ENCODE measurements at regions not wholly inside any gene's neighbourhood (a gene's known extent, or its start where the extent isn't known, plus 50 kb on each side); places are given as distances from the start of the nearest gene placed in this dataset.
A peak's percentile ranks its signal among the peaks of the same experiment; 100 is the strongest.
"Not testable (repeated sequence)": the region's sequence is repeated elsewhere in the genome, so short reads cannot be mapped to it uniquely, and the experiment has no call there.

DNA sequence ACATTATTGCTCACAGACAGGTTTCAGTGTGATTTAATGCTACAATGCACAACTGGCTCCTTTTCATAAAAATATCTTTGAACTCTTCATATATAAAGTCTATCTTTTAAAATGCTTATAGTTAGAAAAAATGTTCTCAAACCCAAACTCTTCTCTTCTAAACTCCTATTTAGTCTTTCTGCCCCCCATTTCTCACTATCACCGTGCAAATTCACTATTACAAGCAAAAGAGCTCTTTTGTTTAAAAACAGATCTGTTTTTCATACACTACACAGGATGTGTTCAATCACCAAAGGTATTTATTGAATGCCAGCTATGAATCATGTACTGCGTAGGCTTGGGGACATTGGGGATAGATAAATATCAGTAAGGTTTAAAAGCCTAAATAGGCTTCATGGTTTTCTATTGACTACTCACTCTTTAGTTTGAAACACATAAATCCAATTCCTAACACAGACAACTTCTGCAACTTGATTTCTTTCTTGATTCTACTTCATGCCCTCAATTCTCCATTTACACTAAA is 692.3 kb downstream of the C12orf50 start:
- WGBS, 2 experiments (ENCODE audit: low coverage in 1 of 2, low lambda C conversion rate in 2 of 2, missing lambda C conversion rate in 2 of 2) = 22 to 32% methylated on average over 2 of the region's 2 CpGs
- Histone ChIP-seq H3K4me2 (ENCODE audit: unreplicated experiment) (no peak overlapping the region), H3K27ac (no peak overlapping the region)

DNA sequence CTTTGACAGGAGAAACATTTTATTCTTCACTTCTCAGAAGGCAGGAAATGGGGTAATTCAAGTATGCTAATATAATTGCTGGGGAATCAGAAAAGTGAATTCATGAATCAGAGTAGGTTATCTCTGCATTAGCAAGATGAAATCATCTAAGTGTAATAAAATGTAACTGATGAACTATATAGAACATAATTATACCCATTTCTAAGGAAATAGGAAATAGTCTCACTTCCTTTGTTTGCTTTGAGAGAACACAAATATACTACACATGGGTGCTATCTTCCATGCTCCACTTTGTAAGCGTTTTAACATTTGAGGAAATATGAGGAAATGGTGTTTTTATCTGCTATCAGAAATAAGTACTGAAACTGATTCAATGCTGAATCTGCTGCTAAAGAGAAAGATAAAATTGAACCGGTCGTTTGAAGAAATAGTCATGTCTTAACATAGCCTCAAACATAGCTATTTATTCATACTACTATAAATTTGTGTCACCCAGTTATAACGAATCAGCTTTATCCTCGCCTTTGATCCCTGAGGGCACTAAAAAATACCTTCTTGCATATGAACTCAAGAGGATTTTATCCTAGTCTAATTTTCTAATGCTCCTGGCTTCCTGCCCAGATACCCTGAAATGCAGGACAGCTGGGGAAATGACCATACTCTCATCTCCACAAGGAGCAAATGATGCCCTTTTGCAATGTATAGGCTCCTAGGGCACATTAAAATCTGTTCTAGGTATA is 696.0 kb downstream of the C12orf50 start:
- H3K4me1 ChIP-seq (ENCODE audit: insufficient read depth) = peaks cover 6% of the 10 kb centered on the region; the same call in 1 of the 2 replicates
- no peaks in the 10 kb centered on the region for H4K20me1 ChIP-seq (ENCODE audit: insufficient read depth)
- no peaks in the 10 kb centered on the region for H3K9me3 ChIP-seq (ENCODE audit: low read depth)
- H3F3A ChIP-seq (ENCODE audit: insufficient read depth) = no peaks in the 10 kb centered on the region
- H3K79me2 ChIP-seq (ENCODE audit: insufficient read depth) = no peaks in the 10 kb centered on the region
- WGBS, 2 experiments (ENCODE audit: low coverage in 1 of 2, low lambda C conversion rate in 2 of 2, missing lambda C conversion rate in 2 of 2) = 45 to 47% methylated on average over 5 of the region's 5 CpGs
- H3K27ac ChIP-seq = no peak overlapping the region
- no peak overlapping the region for H3K9ac ChIP-seq
- H3K4me2 ChIP-seq (ENCODE audit: unreplicated experiment) = no peak overlapping the region
- in situ Hi-C loops (cut with MboI) = no loop called here
- no peak overlapping the region for H2AFZ ChIP-seq
- TF ChIP-seq EZH2 (IDR thresholded peaks at IDR 0.05; ENCODE audit: insufficient read depth, poor library complexity, severe bottlenecking) (no peak), EZH2phosphoT487 (IDR thresholded peaks at IDR 0.05; ENCODE audit: insufficient read depth, low read depth) (no peak)
- H3K27me3 ChIP-seq (replicated peaks; ENCODE audit: insufficient read depth) = no peaks in the 10 kb centered on the region
- no peak overlapping the region for H3K4me3 ChIP-seq
- no peak for DNase-seq
- H3K36me3 ChIP-seq (ENCODE audit: low read depth) = no peaks in the 10 kb centered on the region
- H3K9me2 ChIP-seq (ENCODE audit: insufficient read depth) = no peaks in the 10 kb centered on the region; the same call in 1 of the 2 replicates

More for the DNA sequence above, 692.3 kb downstream of the C12orf50 start:
- no peak for DNase-seq
- Histone ChIP-seq H3K9ac (no peak overlapping the region), H2AFZ (peak overlapping the region; percentile 30; the same call in 1 of the 2 replicates), H3K9me2 (ENCODE audit: insufficient read depth) (no peaks in the 10 kb centered on the region; the same call in 1 of the 2 replicates), H3F3A (ENCODE audit: insufficient read depth) (no peaks in the 10 kb centered on the region), H3K27me3 (replicated peaks; ENCODE audit: insufficient read depth) (no peaks in the 10 kb centered on the region), H3K9me3 (ENCODE audit: low read depth) (no peaks in the 10 kb centered on the region), H4K20me1 (ENCODE audit: insufficient read depth) (no peaks in the 10 kb centered on the region), H3K4me3 (no peak overlapping the region), H3K79me2 (ENCODE audit: insufficient read depth) (no peaks in the 10 kb centered on the region), H3K36me3 (ENCODE audit: low read depth) (no peaks in the 10 kb centered on the region), H3K4me1 (ENCODE audit: insufficient read depth) (peaks cover 6% of the 10 kb centered on the region; the same call in 1 of the 2 replicates)
- in situ Hi-C loops (cut with MboI) = no loop called here
- TF ChIP-seq EZH2 (IDR thresholded peaks at IDR 0.05; ENCODE audit: insufficient read depth, poor library complexity, severe bottlenecking) = no peak

GRCh38 chr12:87330071-87330555 is 699.1 kb downstream of the C12orf50 start:
- H3K4me3 ChIP-seq; H3K4me1 ChIP-seq (ENCODE audit: insufficient read depth); DNase-seq; in situ Hi-C loops (cut with MboI); H3K27me3 ChIP-seq (replicated peaks; ENCODE audit: insufficient read depth); H3K4me2 ChIP-seq (ENCODE audit: unreplicated experiment); H3F3A ChIP-seq (ENCODE audit: insufficient read depth); H3K9ac ChIP-seq; H3K36me3 ChIP-seq (ENCODE audit: low read depth); H3K9me3 ChIP-seq (ENCODE audit: low read depth); H3K9me2 ChIP-seq (ENCODE audit: insufficient read depth); H4K20me1 ChIP-seq (ENCODE audit: insufficient read depth); H3K27ac ChIP-seq; H2AFZ ChIP-seq; H3K79me2 ChIP-seq (ENCODE audit: insufficient read depth): not testable (repeated sequence)
- WGBS, 2 experiments (ENCODE audit: low coverage in 1 of 2, low lambda C conversion rate in 2 of 2, missing lambda C conversion rate in 2 of 2) = 69 to 87% methylated on average over 7 to 30 of the region's 30 CpGs

DNA sequence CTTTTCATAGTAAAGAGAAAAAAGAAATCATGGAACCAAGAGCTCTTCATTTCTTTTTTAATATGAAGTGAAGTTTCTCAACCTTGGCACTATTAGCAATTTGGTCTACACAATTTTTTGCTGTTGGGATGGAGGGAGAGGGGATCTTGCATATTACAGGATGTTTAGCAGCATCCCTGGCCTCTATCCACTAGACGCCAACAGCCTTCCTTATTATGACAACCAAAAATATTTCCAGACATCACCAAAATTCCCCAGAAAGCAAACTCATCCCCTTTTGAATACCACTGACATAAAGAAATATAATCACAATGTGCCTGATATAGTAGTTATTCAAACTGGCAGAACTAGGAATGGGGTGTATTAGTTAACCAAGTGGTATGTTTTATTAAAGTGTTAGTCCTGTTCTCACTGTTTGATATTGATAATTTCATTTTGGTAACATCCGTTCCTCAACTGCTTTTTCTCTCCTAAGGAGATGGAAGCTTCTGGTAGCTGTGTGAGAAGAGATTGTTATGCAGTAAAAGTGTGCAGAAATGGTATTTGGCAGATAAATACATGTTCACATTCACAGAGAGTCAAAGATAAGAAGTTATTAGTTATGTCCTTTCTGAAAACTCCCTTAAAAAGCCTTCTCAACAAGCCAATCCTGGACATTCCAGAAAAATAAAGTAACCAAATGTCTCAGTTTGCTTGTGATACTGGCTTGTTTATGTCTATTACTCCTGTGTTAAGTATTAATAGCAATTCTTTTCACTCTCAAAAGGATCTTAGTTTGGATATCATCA is 699.9 kb downstream of the C12orf50 start:
- no peak overlapping the region for H3K9ac ChIP-seq
- H3K4me2 ChIP-seq (ENCODE audit: unreplicated experiment) = no peak overlapping the region
- no peaks in the 10 kb centered on the region for H3K9me3 ChIP-seq (ENCODE audit: low read depth)
- no peaks in the 10 kb centered on the region for H3K36me3 ChIP-seq (ENCODE audit: low read depth)
- in situ Hi-C loops (cut with MboI) = no loop called here
- H3K9me2 ChIP-seq (ENCODE audit: insufficient read depth) = no peaks in the 10 kb centered on the region
- TF ChIP-seq EZH2phosphoT487 (IDR thresholded peaks at IDR 0.05; ENCODE audit: insufficient read depth, low read depth) (no peak), EZH2 (IDR thresholded peaks at IDR 0.05; ENCODE audit: insufficient read depth, poor library complexity, severe bottlenecking) (no peak)
- DNase-seq = no peak
- no peaks in the 10 kb centered on the region for H3F3A ChIP-seq (ENCODE audit: insufficient read depth)
- no peaks in the 10 kb centered on the region for H3K4me1 ChIP-seq (ENCODE audit: insufficient read depth)
- H4K20me1 ChIP-seq (ENCODE audit: insufficient read depth) = no peaks in the 10 kb centered on the region
- no peaks in the 10 kb centered on the region for H3K79me2 ChIP-seq (ENCODE audit: insufficient read depth)
- no peak overlapping the region for H3K27ac ChIP-seq
- H3K27me3 ChIP-seq (replicated peaks; ENCODE audit: insufficient read depth) = no peaks in the 10 kb centered on the region
- no peak overlapping the region for H3K4me3 ChIP-seq
- WGBS, 2 experiments (ENCODE audit: low coverage in 1 of 2, low lambda C conversion rate in 2 of 2, missing lambda C conversion rate in 2 of 2) = 58 to 62% methylated on average over 2 of the region's 2 CpGs
- H2AFZ ChIP-seq = no peak overlapping the region
